ENCODE measurements at regions not wholly inside any gene's neighbourhood (a gene's known extent, or its start where the extent isn't known, plus 50 kb on each side); places are given as distances from the start of the nearest gene placed in this dataset.

GRCh38 chr18:45287531-45287930 lies 327.7 kb upstream of the SLC14A2 start:
- no peak for ATAC-seq (ENCODE audit: poor library complexity)
- H3K9me3 Mint-ChIP-seq, result no peaks in the 10 kb centered on the region
- intact Hi-C loops (cut with DNase I, micrococcal nuclease), result no loop called here
- TF ChIP-seq CTCF (IDR thresholded peaks at IDR 0.05), result no peak
- Histone ChIP-seq H3K4me1 (ENCODE audit: insufficient read depth, low read length) (no peaks in the 10 kb centered on the region), H3K4me3 (ENCODE audit: low read length) (no peak overlapping the region), H3K27me3 (ENCODE audit: control insufficient read depth in 1 of 2, insufficient read depth in 2 of 2, low read length in 2 of 2) (peaks cover 0 to 2% of the 10 kb centered on the region in 2 experiments), H3K9me3 (ENCODE audit: control insufficient read depth in 1 of 2, insufficient read depth in 1 of 2, low read length in 2 of 2) (no peaks in the 10 kb centered on the region), H3K27ac (ENCODE audit: low read depth in 1 of 2, low read length in 2 of 2) (no peak overlapping the region), H3K36me3 (ENCODE audit: insufficient read depth, low read length) (no peaks in the 10 kb centered on the region)
- H3K4me3 Mint-ChIP-seq, result no peak overlapping the region
- POLR2A ChIA-PET, result no interaction called here
- CTCF ChIA-PET, result no interaction called here
- H3K27ac Mint-ChIP-seq, result no peak overlapping the region
- H3K36me3 Mint-ChIP-seq (ENCODE audit: low read depth), result no peaks in the 10 kb centered on the region
- H3K4me1 Mint-ChIP-seq (ENCODE audit: low read depth), result no peaks in the 10 kb centered on the region
- no peak for DNase-seq
- no peaks in the 10 kb centered on the region for H3K27me3 Mint-ChIP-seq

GRCh38 chr18:45290364-45290763 lies 324.9 kb upstream of the SLC14A2 start:
- H3K27ac ChIP-seq (ENCODE audit: low read depth in 1 of 2, low read length in 2 of 2), result no peak overlapping the region

GRCh38 chr18:45291621-45292615 lies 323.4 kb upstream of the SLC14A2 start:
- CTCF ChIA-PET, result no interaction called here
- H3K4me1 Mint-ChIP-seq (ENCODE audit: low read depth), result no peaks in the 10 kb centered on the region
- ATAC-seq (ENCODE audit: poor library complexity) (no peak), DNase-seq (no peak)
- H3K4me3 ChIP-seq (ENCODE audit: low read length), result no peak overlapping the region
- intact Hi-C loops (cut with DNase I, micrococcal nuclease), result no loop called here
- H3K36me3 Mint-ChIP-seq (ENCODE audit: low read depth), result no peaks in the 10 kb centered on the region
- H3K27ac ChIP-seq (ENCODE audit: low read depth in 1 of 2, low read length in 2 of 2), result no peak overlapping the region
- H3K4me3 Mint-ChIP-seq, result no peak overlapping the region
- POLR2A ChIA-PET, result no interaction called here
- H3K9me3 Mint-ChIP-seq, result no peaks in the 10 kb centered on the region
- H3K36me3 ChIP-seq (ENCODE audit: insufficient read depth, low read length), result no peaks in the 10 kb centered on the region
- no peaks in the 10 kb centered on the region for H3K9me3 ChIP-seq (ENCODE audit: control insufficient read depth in 1 of 2, insufficient read depth in 1 of 2, low read length in 2 of 2)
- peaks cover 0 to 2% of the 10 kb centered on the region in 2 experiments for H3K27me3 ChIP-seq (ENCODE audit: control insufficient read depth in 1 of 2, insufficient read depth in 2 of 2, low read length in 2 of 2)
- no peaks in the 10 kb centered on the region for H3K4me1 ChIP-seq (ENCODE audit: insufficient read depth, low read length)
- no peak overlapping the region for H3K27ac Mint-ChIP-seq
- no peak for TF ChIP-seq CTCF (IDR thresholded peaks at IDR 0.05)
- H3K27me3 Mint-ChIP-seq, result no peaks in the 10 kb centered on the region

More at GRCh38 chr18:45290364-45290763, 324.9 kb upstream of the SLC14A2 start:
- Histone ChIP-seq H3K4me3 (ENCODE audit: low read length) (no peak overlapping the region), H3K36me3 (ENCODE audit: insufficient read depth, low read length) (no peaks in the 10 kb centered on the region), H3K9me3 (ENCODE audit: control insufficient read depth in 1 of 2, insufficient read depth in 1 of 2, low read length in 2 of 2) (no peaks in the 10 kb centered on the region), H3K27me3 (ENCODE audit: control insufficient read depth in 1 of 2, insufficient read depth in 2 of 2, low read length in 2 of 2) (peaks cover 0 to 2% of the 10 kb centered on the region in 2 experiments), H3K4me1 (ENCODE audit: insufficient read depth, low read length) (no peaks in the 10 kb centered on the region)
- Mint-ChIP-seq H3K36me3 (ENCODE audit: low read depth) (no peaks in the 10 kb centered on the region), H3K9me3 (no peaks in the 10 kb centered on the region), H3K27me3 (no peaks in the 10 kb centered on the region), H3K4me1 (ENCODE audit: low read depth) (no peaks in the 10 kb centered on the region), H3K4me3 (no peak overlapping the region), H3K27ac (no peak overlapping the region)
- DNase-seq (no peak), ATAC-seq (ENCODE audit: poor library complexity) (no peak)
- intact Hi-C loops (cut with DNase I, micrococcal nuclease), result no loop called here
- TF ChIP-seq CTCF (IDR thresholded peaks at IDR 0.05), result no peak
- ChIA-PET CTCF (no interaction called here), POLR2A (no interaction called here)
